HEK293 (cell line): ENCODE measurements at regions not wholly inside any gene's neighbourhood (a gene's known extent, or its start where the extent isn't known, plus 50 kb on each side); places are given as distances from the start of the nearest gene placed in this dataset.

Experiments
- CTCF ChIA-PET: fragments of 350-600 bp; formaldehyde crosslinking; extraction: SDS; loops from one replicate; lab custom pipeline; 2021; ENCODE audit warnings: antibody characterized with exemption; lab: Yijun Ruan, JAX
- POLR2A ChIA-PET: fragments of 300-600 bp; formaldehyde crosslinking; extraction: SDS; loops from one replicate; lab custom pipeline; 2020; ENCODE audit warnings: antibody characterized with exemption, inconsistent platforms; lab: Yijun Ruan, JAX
- H3K27ac ChIP-seq: fragments of 200-500 bp; sonication (Bioruptor generic); 2 replicates; pipeline ENCODE4 v1.5.1; 2014; ENCODE audit warnings: low read depth, low read length, control low read depth, inconsistent platforms; ENCODE audit errors: extremely low read depth
- H3K36me3 ChIP-seq, 2 experiments: fragments of 200-500 bp in 1 of 2; sonication (Bioruptor generic) in 1 of 2; 1 replicate in 1 of 2; 2 replicates in 1 of 2; pipeline ENCODE4 v1.5.1; 2014 to 2017; ENCODE audit warnings: inconsistent platforms in 2 of 2, low read length in 2 of 2; ENCODE audit not compliant: control insufficient read depth in 2 of 2, insufficient read depth in 1 of 2
- H3K4me1 ChIP-seq: fragments of 200-500 bp; sonication (Bioruptor generic); 2 replicates; pipeline ENCODE4 v1.5.1; 2014; ENCODE audit warnings: mild to moderate bottlenecking, low read length, inconsistent platforms; ENCODE audit not compliant: control insufficient read depth, insufficient read depth
- H3K4me3 ChIP-seq: 2 replicates; pipeline ENCODE4 v1.5.1; 2011; ENCODE audit warnings: low read depth, mild to moderate bottlenecking, control low read depth, low read length, moderate library complexity
- H3K9me3 ChIP-seq: fragments of 200-500 bp; sonication (Bioruptor generic); 2 replicates; pipeline ENCODE4 v1.5.1; 2014; ENCODE audit warnings: low read depth, low read length, inconsistent platforms; ENCODE audit not compliant: control insufficient read depth, insufficient read depth
- HOXC10 ChIP-seq: sonication (generic); formaldehyde crosslinking; IDR thresholded peaks from 2 replicates; pipeline ENCODE4 v1.8.1; 2023; ENCODE audit warnings: mild to moderate bottlenecking, missing genetic modification reagents
- IKZF3 ChIP-seq: fragments of 450-650 bp; IDR thresholded peaks from 2 replicates; pipeline ENCODE4 v1.5.0; 2018; ENCODE audit warnings: missing biosample characterization, mild to moderate bottlenecking, missing genetic modification characterization, moderate library complexity
- KLF10 ChIP-seq: fragments of 450-650 bp; IDR thresholded peaks from 2 replicates; pipeline ENCODE4 v1.5.1; 2018; ENCODE audit warnings: missing biosample characterization, mild to moderate bottlenecking, missing genetic modification characterization
- KLF7 ChIP-seq: fragments of 450-650 bp; formaldehyde crosslinking; IDR thresholded peaks from 2 replicates; pipeline ENCODE4 v1.5.1; 2016; ENCODE audit warnings: missing biosample characterization, missing genetic modification characterization, borderline replicate concordance
- SCRT1 ChIP-seq: fragments of 450-650 bp; formaldehyde crosslinking; IDR thresholded peaks from 2 replicates; pipeline ENCODE4 v1.5.1; 2016; ENCODE audit warnings: missing biosample characterization, missing genetic modification characterization, borderline replicate concordance
- TCF7L2 ChIP-seq: IDR thresholded peaks from 2 replicates; pipeline ENCODE4 v1.6.1; 2011; ENCODE audit warnings: low read depth, mild to moderate bottlenecking, inconsistent platforms, low read length, moderate library complexity, borderline replicate concordance
- YY1 ChIP-seq: fragments of 450-650 bp; formaldehyde crosslinking; IDR thresholded peaks from 2 replicates; pipeline ENCODE4 v1.5.1; 2018; ENCODE audit warnings: missing biosample characterization, missing genetic modification characterization
- ZBTB21 ChIP-seq: fragments of 450-650 bp; formaldehyde crosslinking; IDR thresholded peaks from 2 replicates; pipeline ENCODE4 v1.5.1; 2017; ENCODE audit warnings: missing biosample characterization, missing genetic modification characterization
- ZFP41 ChIP-seq: fragments of 450-650 bp; formaldehyde crosslinking; IDR thresholded peaks from 2 replicates; pipeline ENCODE4 v1.5.1; 2016; ENCODE audit warnings: missing biosample characterization, missing genetic modification characterization, borderline replicate concordance
- ZIC2 ChIP-seq: fragments of 450-650 bp; formaldehyde crosslinking; IDR thresholded peaks from 2 replicates; pipeline ENCODE4 v1.5.1; 2016; ENCODE audit warnings: missing biosample characterization, missing genetic modification characterization
- ZNF133 ChIP-seq: fragments of 450-650 bp; formaldehyde crosslinking; IDR thresholded peaks from 2 replicates; pipeline ENCODE4 v1.5.1; 2016; ENCODE audit warnings: missing biosample characterization, missing genetic modification characterization
- ZNF138 ChIP-seq: fragments of 450-650 bp; formaldehyde crosslinking; IDR thresholded peaks from 2 replicates; pipeline ENCODE4 v1.5.1; 2016; ENCODE audit warnings: missing biosample characterization, missing genetic modification characterization, borderline replicate concordance
- ZNF239 ChIP-seq: fragments of 450-650 bp; formaldehyde crosslinking; IDR thresholded peaks from 2 replicates; pipeline ENCODE4 v1.5.1; 2016; ENCODE audit warnings: missing biosample characterization, missing genetic modification characterization
- ZNF26 ChIP-seq: fragments of 450-650 bp; formaldehyde crosslinking; IDR thresholded peaks from 2 replicates; pipeline ENCODE4 v1.5.1; 2016; ENCODE audit warnings: missing biosample characterization, missing genetic modification characterization
- ZNF366 ChIP-seq: fragments of 450-650 bp; formaldehyde crosslinking; conservative IDR thresholded peaks from 2 replicates; pipeline ENCODE4 v1.5.1; 2016; ENCODE audit warnings: missing biosample characterization, missing genetic modification characterization
- ZNF398 ChIP-seq: fragments of 450-650 bp; formaldehyde crosslinking; IDR thresholded peaks from 2 replicates; pipeline ENCODE4 v1.5.1; 2017; ENCODE audit warnings: missing biosample characterization, missing genetic modification characterization
- ZNF530 ChIP-seq: fragments of 450-650 bp; formaldehyde crosslinking; IDR thresholded peaks from 2 replicates; pipeline ENCODE4 v1.5.1; 2016; ENCODE audit warnings: low read depth, missing biosample characterization, missing genetic modification characterization
- ZNF558 ChIP-seq: fragments of 450-650 bp; formaldehyde crosslinking; IDR thresholded peaks from 2 replicates; pipeline ENCODE4 v1.5.1; 2016; ENCODE audit warnings: missing biosample characterization, missing genetic modification characterization
- ZNF626 ChIP-seq: fragments of 450-650 bp; sonication (Bioruptor Pico); formaldehyde crosslinking; IDR thresholded peaks from 2 replicates; pipeline ENCODE4 v1.5.1; 2018; ENCODE audit warnings: missing biosample characterization, missing genetic modification characterization, inconsistent platforms
- ZNF76 ChIP-seq: fragments of 450-650 bp; formaldehyde crosslinking; IDR thresholded peaks from 2 replicates; pipeline ENCODE4; 2016; ENCODE audit warnings: low read depth, missing biosample characterization, missing genetic modification characterization, borderline replicate concordance
- TF ChIP-seq, protein P1 (sequence below): fragments of 450-650 bp; formaldehyde crosslinking; conservative IDR thresholded peaks from 2 replicates; pipeline ENCODE4 v1.5.1; 2016; ENCODE audit warnings: low read depth, missing biosample characterization, missing genetic modification characterization
- TF ChIP-seq, protein P2 (sequence below): fragments of 450-650 bp; formaldehyde crosslinking; IDR thresholded peaks from 2 replicates; pipeline ENCODE4 v1.5.1; 2016; ENCODE audit warnings: missing biosample characterization, missing genetic modification characterization
- TF ChIP-seq, protein P3 (sequence below): fragments of 450-650 bp; IDR thresholded peaks from 2 replicates; pipeline ENCODE4 v1.5.1; 2018; ENCODE audit warnings: missing biosample characterization, missing genetic modification characterization

DNA sequence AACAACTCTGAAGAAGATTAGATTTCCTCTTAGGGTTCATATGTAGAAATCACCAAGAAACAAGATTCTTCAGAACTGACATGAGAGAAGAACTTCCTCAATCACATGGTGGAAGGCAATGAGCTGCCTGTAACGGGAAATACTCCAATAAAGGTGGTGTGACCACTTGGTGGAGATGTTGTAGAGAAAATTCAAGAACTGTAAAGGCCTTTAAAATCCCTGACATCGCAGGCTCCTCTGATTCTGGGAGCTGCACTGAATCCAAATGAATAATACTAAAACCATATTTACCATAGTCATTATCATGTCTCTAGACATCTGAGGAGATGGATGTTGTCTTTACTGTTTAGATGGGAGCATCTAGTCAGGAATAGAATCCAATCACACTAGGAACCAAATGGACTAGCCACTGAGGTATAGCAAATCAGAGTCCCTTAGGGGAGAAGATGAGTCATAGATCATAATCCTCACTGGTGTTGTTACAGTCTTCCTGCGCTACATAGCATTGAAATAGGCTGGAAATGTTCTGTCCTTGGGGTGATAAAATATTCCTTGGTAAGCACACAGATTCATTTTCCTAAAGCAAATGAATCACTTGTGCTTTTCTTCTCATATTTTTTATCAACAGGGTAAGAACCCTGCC is 321.6 kb upstream of the TENM4 start:
- CTCF ChIA-PET: interaction anchor here (0.7 kb wide), 1 partner anchor 65 kb away, joined by 3 read pairs; no protein-coding TSS in a partner anchor

DNA sequence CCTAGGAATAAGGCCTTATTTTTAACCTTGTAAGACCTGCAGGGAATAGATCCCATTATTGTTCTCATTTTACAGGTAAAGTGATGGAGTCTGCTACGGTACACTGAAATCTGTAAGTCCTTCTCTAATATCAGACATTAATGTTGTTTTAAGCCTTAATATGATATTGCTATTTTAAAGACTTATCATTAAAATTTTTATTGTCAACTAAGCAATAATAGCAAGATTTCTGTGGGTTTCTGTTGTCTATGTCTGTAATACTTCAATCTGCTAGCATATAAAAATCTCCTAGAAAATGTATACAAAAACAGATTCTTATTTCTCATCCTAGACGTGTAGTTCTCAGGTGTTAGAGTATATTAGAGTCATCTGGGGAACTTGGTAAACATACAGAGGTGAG is 317.5 kb upstream of the TENM4 start:
- H3K4me1 ChIP-seq: no peaks in the 10 kb centered on the region
- ChIA-PET CTCF (no interaction called here), POLR2A (no interaction called here)
- H3K9me3 ChIP-seq: no peaks in the 10 kb centered on the region
- H3K27ac ChIP-seq: no peak overlapping the region
- H3K36me3 ChIP-seq: no peaks in the 10 kb centered on the region
- H3K4me3 ChIP-seq: no peak overlapping the region
- TF ChIP-seq ZNF626 (no peak), IKZF3 (tag by site-specific recombination) (no peak), ZNF26 (tag by site-specific recombination) (no peak), ZNF530 (no peak), HOXC10 (CRISPR knock-in tag) (no peak), KLF10 (tag by site-specific recombination) (no peak), ZNF558 (tag by site-specific recombination) (no peak), YY1 (tag by site-specific recombination) (no peak), ZNF239 (tag by site-specific recombination) (no peak), ZNF76 (no peak), ZNF133 (tag by site-specific recombination) (no peak), ZBTB21 (tag by site-specific recombination) (no peak), ZNF138 (tag by site-specific recombination) (no peak), ZIC2 (tag by site-specific recombination) (no peak), ZNF398 (no peak), ZFP41 (tag by site-specific recombination) (no peak)
- TF ChIP-seq, protein P1, sequence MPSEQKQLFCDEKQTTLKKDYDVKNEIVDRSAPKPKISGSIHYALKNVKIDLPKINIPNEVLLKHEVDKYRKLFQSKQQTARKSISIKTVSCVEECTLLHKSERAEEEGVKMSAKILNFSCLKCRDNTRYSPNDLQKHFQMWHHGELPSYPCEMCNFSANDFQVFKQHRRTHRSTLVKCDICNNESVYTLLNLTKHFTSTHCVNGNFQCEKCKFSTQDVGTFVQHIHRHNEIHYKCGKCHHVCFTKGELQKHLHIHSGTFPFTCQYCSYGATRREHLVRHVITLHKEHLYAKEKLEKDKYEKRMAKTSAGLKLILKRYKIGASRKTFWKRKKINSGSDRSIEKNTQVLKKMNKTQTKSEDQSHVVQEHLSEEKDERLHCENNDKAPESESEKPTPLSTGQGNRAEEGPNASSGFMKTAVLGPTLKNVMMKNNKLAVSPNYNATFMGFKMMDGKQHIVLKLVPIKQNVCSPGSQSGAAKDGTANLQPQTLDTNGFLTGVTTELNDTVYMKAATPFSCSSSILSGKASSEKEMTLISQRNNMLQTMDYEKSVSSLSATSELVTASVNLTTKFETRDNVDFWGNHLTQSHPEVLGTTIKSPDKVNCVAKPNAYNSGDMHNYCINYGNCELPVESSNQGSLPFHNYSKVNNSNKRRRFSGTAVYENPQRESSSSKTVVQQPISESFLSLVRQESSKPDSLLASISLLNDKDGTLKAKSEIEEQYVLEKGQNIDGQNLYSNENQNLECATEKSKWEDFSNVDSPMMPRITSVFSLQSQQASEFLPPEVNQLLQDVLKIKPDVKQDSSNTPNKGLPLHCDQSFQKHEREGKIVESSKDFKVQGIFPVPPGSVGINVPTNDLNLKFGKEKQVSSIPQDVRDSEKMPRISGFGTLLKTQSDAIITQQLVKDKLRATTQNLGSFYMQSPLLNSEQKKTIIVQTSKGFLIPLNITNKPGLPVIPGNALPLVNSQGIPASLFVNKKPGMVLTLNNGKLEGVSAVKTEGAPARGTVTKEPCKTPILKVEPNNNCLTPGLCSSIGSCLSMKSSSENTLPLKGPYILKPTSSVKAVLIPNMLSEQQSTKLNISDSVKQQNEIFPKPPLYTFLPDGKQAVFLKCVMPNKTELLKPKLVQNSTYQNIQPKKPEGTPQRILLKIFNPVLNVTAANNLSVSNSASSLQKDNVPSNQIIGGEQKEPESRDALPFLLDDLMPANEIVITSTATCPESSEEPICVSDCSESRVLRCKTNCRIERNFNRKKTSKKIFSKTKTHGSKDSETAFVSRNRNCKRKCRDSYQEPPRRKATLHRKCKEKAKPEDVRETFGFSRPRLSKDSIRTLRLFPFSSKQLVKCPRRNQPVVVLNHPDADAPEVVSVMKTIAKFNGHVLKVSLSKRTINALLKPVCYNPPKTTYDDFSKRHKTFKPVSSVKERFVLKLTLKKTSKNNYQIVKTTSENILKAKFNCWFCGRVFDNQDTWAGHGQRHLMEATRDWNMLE (tag by site-specific recombination): no peak
- TF ChIP-seq, protein P2, sequence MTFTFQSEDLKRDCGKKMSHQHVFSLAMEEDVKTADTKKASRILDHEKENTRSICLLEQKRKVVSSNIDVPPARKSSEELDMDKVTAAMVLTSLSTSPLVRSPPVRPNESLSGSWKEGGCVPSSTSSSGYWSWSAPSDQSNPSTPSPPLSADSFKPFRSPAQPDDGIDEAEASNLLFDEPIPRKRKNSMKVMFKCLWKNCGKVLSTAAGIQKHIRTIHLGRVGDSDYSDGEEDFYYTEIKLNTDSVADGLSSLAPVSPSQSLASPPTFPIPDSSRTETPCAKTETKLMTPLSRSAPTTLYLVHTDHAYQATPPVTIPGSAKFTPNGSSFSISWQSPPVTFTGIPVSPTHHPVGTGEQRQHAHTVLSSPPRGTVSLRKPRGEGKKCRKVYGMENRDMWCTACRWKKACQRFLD (tag by site-specific recombination): no peak
- TF ChIP-seq, protein P3, sequence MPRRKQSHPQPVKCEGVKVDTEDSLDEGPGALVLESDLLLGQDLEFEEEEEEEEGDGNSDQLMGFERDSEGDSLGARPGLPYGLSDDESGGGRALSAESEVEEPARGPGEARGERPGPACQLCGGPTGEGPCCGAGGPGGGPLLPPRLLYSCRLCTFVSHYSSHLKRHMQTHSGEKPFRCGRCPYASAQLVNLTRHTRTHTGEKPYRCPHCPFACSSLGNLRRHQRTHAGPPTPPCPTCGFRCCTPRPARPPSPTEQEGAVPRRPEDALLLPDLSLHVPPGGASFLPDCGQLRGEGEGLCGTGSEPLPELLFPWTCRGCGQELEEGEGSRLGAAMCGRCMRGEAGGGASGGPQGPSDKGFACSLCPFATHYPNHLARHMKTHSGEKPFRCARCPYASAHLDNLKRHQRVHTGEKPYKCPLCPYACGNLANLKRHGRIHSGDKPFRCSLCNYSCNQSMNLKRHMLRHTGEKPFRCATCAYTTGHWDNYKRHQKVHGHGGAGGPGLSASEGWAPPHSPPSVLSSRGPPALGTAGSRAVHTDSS: no peak

More for the DNA sequence above, 321.6 kb upstream of the TENM4 start:
- no peaks in the 10 kb centered on the region for H3K36me3 ChIP-seq
- H3K4me3 ChIP-seq: no peak overlapping the region
- no peaks in the 10 kb centered on the region for H3K9me3 ChIP-seq
- no peak overlapping the region for H3K27ac ChIP-seq
- H3K4me1 ChIP-seq: no peaks in the 10 kb centered on the region
- TF ChIP-seq SCRT1 (no peak), ZNF366 (no peak), KLF7 (tag by site-specific recombination) (no peak), YY1 (tag by site-specific recombination) (no peak), TCF7L2 (no peak)
- TF ChIP-seq, all 188 proteins: peak for 0
- POLR2A ChIA-PET: no interaction called here
